GM13977 (cell line): ENCODE measurements at regions not wholly inside any gene's neighbourhood (a gene's known extent, or its start where the extent isn't known, plus 50 kb on each side); places are given as distances from the start of the nearest gene placed in this dataset.

ENCODE experiments used
- DNase-seq: peaks from one replicate; pipeline ENCODE4 v3.0.0; 2012; ENCODE audit warnings: low spot score
- in situ Hi-C: fragments of 300-500 bp; cut with MboI; formaldehyde crosslinking; loops from one replicate; pipeline ENCODE4 v1.12.0; 2022; ENCODE audit warnings: low sequenced_read_pairs, low pct_unique_long_range_greater_than_20kb, mixed read lengths, inconsistent platforms; ENCODE audit not compliant: unreplicated experiment
- TF ChIP-seq, protein P1 (sequence below): IDR thresholded peaks from 2 replicates; pipeline ENCODE4 v1.5.1; 2012; ENCODE audit warnings: mild to moderate bottlenecking, control low read depth; ENCODE audit not compliant: insufficient read depth; ENCODE audit errors: extremely low read depth, missing control alignments

DNA sequence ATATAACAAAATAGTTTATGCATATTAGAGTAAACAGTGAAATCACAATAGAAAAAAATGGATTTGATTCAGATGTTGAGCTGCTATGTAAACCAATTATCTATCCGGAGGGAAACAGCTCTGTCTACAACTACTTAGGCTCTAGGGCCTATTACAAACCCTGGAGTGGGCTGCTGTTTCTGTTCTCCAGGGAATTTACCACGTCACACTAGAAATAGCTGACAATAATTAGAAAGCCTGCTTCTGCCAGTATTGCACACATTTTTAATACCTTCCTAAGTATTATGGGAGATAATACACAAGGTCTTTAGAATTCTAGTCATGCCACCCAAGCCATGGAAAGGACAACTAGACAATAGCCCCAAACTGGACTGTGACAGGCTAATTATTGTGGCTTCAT, 411.1 kb downstream of the FIGN start:
- TF ChIP-seq, protein P1, sequence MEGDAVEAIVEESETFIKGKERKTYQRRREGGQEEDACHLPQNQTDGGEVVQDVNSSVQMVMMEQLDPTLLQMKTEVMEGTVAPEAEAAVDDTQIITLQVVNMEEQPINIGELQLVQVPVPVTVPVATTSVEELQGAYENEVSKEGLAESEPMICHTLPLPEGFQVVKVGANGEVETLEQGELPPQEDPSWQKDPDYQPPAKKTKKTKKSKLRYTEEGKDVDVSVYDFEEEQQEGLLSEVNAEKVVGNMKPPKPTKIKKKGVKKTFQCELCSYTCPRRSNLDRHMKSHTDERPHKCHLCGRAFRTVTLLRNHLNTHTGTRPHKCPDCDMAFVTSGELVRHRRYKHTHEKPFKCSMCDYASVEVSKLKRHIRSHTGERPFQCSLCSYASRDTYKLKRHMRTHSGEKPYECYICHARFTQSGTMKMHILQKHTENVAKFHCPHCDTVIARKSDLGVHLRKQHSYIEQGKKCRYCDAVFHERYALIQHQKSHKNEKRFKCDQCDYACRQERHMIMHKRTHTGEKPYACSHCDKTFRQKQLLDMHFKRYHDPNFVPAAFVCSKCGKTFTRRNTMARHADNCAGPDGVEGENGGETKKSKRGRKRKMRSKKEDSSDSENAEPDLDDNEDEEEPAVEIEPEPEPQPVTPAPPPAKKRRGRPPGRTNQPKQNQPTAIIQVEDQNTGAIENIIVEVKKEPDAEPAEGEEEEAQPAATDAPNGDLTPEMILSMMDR = no peak
- DNase-seq = no peak
- in situ Hi-C loops = loop anchor here (25.0 kb wide), 1 partner anchor 738 kb away; no protein-coding TSS in a partner anchor

DNA sequence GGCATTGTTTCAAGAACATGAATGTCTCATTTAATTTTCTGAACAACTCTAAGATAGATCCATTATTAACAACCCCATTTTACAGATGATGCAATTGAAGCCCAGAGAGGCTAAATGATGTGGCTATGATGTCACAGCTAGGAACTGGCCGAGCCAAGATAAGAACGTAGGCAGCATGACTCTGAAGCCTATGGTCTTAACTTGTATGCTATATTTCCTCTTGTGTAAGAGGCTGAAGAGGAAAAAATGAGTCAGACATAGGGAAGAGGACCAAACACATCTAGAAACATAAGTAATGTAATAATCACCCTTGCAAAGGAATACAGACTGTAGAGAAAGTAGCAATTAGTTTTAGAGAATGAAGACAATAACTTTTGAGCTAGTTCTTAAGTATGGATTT, 416.8 kb downstream of the FIGN start:
- in situ Hi-C loops = no loop called here
- no peak for DNase-seq
- TF ChIP-seq, protein P1 = no peak

DNA sequence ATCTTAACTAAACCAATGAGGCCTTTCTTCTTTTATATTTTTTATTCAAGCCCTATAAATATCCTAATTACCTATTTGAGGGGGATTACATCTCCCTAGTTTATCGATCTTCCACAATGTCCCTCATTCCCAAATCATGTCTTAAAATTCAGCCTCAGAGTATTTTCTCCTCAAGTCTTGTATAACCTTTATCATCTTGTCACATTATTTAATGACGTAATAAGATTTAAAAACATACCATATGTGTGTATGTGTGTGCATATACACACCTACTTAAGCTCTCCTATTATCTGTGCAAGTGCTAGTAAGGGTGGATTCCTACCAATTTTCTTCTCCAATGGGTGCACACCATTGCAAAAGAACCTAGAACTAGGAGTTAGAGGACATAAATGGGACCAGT, 421.1 kb downstream of the FIGN start:
- TF ChIP-seq, protein P1 = no peak
- in situ Hi-C loops = no loop called here
- no peak for DNase-seq

DNA sequence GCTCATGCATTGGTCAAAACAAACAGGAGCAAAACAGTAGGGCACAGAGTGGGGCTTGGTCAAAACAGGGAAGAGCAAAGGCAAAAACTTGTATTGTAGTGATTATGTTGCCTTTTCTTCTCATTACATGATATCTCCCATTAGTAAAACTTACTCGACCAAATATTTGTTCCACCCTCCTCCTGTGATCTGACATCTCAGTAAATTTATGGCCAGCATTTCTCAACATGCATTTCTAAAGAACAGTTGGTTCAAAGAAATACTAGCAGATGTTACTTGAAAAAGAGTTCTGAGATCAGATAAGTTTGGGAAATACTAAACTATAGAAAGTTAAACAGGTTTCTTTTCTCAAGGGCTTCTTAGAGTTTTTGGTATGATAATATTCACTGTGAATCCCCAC, 423.1 kb downstream of the FIGN start:
- in situ Hi-C loops = no loop called here
- TF ChIP-seq, protein P1 = no peak
- no peak for DNase-seq

DNA sequence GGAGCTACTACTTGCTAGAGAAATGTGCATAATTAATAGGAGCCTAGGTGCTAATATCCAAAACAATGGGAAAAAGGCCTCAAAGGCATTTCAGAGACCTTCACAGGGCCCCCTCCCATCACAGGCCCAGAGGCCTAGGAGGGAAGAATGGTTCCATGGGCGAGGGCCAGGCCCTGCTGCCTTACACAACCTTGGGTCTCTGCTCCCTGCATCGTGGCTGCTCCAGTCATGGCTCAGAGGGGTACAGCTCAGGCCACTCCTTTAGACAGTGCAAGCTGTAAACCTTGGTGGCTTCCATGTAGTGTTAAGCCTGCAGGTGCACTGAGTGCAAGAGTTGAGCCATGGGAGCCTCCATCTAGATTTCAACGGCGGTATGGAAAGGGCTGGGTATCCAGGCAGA, 429.2 kb downstream of the FIGN start:
- TF ChIP-seq, protein P1 = no peak
- DNase-seq = no peak
- in situ Hi-C loops = no loop called here

DNA sequence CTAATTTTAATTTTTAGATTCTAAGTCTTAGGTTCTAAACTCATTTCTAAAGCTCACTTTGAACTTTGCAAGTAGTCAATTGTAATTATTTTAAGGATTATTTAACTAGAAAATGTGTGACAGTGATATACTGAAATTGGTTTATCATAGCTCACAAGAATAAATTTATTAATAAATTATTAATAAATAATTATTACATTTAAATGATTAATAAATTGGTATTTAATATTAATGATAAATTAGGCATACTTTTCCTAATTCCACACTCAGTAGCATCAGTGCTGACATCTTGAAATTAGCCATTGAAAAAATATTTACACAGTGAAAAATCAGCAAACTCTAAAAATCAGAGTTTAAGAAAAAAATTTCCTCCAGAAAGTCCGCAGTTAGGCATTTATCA, 433.7 kb downstream of the FIGN start:
- no peak for DNase-seq
- in situ Hi-C loops = no loop called here
- TF ChIP-seq, protein P1 = no peak

DNA sequence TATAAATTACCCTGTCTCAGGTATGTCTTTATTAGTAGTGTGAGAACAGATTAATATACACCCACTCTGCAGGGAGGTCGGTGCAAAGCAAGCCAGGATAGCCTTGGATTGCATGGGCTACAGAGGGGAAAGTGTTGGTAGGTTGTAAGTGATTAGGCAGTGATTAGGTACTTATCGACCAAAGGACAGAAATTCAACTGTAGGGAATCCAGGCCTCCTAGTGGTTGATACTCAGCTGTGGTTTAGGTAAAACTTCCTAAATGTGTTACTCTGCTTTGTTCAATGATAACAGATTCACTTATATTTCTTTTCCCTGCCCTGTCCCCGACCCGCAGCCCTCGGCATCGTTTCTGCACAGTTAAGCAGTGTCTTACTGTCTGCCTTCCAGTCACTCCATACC, 444.0 kb downstream of the FIGN start:
- TF ChIP-seq, protein P1 = no peak
- in situ Hi-C loops = no loop called here
- no peak for DNase-seq
